HG02884 (cell line): ENCODE measurements at regions not wholly inside any gene's neighbourhood (a gene's known extent, or its start where the extent isn't known, plus 50 kb on each side); places are given as distances from the start of the nearest gene placed in this dataset.
"Not testable (repeated sequence)": the region's sequence is repeated elsewhere in the genome, so short reads cannot be mapped to it uniquely, and the experiment has no call there.

Source experiments
- ATAC-seq: cut with Tn5 transposase; IDR thresholded peaks from one replicate; pipeline ENCODE4 v1.9.1; 2021; ENCODE audit warnings: mild to moderate bottlenecking, moderate library complexity; ENCODE audit not compliant: unreplicated experiment

DNA sequence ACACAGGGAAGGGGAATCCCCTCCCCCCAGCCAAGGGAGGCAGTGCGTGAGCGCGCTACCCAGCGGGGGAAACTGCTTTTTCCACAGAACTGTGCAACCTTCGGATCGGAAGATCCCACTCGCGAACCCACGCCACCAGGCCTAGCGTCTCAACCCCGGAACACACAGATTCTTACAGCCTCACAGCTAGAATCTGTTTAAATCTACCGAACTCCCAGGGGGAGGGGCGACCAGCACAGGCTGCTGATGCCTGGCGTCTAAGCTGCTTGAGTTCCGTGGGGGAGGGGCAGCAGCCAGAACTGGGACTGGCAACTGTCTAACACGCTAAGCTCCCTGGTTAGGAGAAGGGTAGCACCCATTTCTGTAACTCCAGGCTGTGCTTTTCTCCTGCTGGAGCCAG, 217.3 kb upstream of the TENT5A start:
- ATAC-seq = no peak

DNA sequence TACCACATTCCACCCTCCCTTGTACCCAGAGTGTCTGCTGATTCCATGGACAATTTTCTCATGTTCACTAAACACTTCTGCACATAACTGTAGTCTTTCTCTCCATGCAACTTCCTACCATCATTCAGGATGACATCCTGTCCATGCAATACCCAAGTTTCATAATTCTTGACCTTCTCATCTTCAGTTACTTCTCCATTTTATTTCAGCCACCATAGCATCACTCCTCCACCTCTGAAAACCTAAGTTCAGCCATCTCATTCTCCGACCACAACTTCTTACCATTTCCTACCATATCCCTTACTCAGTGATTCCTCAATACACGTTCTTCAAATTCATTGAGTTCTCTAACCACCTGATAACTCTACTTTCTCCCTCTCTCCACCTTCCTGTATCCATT, 216.5 kb upstream of the TENT5A start:
- no peak for ATAC-seq

DNA sequence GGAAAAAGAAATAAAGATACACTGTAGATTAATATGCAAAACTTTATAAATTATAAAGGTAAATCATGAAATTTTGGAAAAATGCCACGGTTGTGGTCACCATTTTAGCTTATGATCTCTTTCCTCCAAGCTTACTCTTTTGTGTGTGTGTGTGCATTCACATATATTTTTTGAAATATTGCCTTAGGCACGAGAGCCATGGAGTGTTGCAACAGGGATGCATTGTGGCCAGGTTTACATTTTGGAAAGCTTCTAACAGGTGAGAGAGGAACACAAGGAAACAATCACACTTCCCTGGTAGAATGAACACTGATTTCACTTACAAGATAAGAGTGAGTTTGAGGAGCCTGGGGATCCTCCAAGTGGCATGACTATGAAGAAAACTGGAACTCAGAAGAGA, 214.5 kb upstream of the TENT5A start:
- ATAC-seq = no peak

DNA sequence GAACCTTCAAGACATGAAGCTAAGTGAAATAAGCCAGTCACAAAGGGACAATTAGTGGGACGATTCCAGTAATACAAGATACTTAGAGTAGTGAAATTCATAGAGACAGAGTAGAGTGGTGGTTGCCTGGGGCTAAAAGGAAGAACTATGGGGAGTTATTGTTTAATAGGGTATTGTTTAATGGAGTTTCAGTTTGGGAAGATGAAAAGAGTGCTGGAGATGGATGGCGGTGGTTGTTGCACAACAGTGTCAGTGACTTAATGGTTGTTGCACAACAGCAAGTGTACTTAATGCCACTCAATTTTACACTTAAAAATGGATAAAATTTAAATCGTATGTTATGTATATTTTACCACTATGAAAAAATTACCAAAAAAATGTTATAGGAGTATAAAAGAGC, 209.7 kb upstream of the TENT5A start:
- no peak for ATAC-seq

DNA sequence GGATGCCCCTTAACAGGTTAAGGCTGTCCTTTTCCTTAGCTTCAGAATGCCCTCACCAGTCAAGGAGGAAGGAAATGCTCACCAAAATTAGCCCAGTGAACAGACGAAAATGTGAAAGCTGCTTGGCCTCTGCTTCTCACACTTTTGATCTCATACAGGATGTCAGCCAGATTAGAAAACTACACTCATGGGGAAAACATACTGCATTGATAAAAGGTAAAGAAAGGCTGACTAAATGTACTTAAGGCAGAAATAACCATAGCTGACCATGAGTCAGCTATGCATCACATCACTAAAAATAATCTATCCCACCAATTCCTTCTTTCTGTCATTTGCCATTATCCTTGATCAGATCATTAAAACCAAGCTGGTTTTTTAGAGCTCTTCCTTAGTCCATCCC, 198.4 kb upstream of the TENT5A start:
- ATAC-seq = no peak

DNA sequence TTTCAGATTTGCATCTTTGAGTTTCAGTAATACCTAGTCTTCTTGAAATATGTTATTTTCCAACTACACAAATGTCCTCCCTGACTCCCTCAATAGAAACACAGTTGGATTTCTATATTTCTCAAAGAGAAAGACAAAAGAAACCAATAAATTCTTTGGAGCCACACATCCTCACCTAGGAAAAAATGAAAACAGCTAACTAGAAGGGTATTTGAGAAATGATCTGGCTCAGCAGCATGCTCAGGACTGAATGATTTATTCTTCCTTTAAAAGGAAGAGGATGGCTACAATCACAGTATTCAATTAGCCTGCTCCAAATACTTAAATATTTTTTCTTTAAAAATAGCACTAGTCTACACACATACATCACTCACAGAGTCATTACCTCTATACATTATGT, 196.4 kb upstream of the TENT5A start:
- ATAC-seq = no peak

DNA sequence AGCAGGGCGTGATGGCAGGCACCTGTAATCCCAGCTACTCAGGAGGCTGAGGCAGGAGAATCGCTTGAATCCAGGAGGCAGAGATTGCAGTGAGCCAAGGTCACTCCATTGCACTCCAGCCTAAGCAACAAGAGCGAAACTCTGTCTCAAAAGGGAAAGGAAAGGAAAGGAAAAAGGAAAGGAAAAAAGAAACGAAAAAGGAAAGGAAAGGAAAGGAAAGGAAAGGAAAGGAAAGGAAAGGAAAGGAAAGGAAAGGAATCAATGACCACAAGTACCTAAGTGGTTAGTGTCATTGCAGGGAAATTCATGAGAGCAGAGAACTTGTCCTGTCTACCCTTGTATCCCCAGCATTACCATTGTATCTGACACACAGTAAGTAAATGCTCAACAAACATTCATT, 195.7 kb upstream of the TENT5A start:
- not testable (repeated sequence) for ATAC-seq

DNA sequence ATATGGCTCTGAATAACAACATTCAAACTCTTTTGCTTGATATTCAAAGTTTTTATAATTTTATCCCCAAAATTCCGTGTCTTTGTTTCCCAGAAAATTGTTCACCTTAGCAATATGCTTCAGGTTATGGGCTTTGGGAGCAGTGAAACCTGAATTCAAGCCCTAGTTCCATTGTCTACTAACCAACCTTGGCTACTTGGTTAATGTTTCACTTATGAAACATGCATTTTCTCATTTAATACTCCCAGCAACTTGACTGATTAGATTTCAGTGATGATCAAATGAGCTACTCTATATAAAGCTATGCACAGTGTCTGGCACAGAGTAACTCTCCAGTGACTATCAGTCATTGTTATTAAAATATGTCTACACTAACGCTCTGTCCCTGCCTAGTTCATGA, 192.2 kb upstream of the TENT5A start:
- no peak for ATAC-seq

DNA sequence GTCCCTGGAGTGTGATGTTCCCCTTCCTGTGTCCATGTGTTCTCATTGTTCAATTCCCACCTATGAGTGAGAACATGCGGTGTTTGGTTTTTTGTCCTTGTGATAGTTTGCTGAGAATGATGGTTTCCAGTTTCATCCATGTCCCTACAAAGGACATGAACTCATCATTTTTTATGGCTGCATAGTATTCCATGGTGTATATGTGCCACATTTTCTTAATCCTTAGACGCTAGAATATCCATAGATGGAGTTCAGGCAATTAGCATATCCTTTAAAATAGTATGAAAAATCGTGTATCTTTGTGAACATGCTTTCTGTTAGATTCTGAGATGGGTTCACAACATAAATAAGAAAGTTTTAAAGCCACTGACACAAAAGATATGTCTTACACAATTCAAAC, 190.4 kb upstream of the TENT5A start:
- not testable (repeated sequence) for ATAC-seq

DNA sequence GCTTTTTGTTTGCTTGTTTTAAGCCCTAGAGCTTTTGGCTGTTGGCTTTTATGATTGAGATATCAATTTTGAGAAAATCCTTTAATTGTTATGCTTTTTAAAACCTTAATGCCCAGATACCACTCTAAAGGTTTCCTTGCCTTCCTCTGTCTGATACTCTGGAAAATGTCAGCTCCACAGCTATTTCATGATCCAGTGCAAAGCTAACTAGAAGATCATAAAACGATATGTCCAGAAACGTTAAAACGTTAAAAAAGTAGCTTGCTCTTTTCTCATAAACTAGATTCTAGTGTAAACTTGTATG, 189.5 kb upstream of the TENT5A start:
- ATAC-seq = no peak

DNA sequence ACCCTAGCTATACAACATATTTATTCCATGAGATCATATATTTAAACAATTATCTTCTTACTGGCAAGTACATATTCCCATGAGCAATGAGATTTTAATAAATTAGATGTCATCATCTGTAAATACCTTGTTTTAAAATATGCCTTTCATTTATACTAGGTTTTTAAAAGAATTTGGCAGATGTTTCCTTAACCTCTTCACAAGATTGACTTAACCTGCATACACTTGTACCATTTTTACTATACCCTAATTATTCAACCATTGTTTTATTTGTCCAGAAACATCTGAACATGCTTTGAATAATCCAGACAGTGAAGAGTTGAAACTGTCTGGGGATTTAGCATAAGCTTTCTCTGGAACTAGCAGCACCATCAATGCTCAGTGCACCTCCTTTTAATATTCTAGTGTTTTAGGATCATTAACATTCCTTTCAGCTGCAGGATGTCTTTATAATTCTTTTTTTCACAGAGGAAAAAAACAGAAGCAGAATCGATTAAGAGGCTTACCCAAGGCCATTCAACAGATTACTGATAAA, 188.0 kb upstream of the TENT5A start:
- ATAC-seq = no peak

DNA sequence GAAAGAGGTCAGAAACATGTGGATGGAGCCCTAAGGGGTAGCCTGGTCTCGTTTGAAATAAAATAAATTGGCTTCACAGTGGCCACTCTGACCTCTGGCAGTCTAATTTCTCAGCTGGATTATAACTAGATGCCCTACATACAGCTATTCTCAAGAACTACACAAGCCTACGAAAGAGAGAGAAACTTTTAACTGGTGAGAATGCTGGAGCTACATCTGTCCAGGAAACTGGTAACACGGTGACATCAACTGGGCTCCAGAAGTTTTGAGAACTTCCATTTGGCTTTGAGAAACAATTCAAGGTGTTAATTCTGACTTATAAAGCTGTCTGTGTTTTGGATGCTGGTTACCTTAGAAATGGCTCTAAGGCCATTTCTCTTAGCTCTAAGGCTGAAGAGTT, 187.3 kb upstream of the TENT5A start:
- ATAC-seq = no peak

DNA sequence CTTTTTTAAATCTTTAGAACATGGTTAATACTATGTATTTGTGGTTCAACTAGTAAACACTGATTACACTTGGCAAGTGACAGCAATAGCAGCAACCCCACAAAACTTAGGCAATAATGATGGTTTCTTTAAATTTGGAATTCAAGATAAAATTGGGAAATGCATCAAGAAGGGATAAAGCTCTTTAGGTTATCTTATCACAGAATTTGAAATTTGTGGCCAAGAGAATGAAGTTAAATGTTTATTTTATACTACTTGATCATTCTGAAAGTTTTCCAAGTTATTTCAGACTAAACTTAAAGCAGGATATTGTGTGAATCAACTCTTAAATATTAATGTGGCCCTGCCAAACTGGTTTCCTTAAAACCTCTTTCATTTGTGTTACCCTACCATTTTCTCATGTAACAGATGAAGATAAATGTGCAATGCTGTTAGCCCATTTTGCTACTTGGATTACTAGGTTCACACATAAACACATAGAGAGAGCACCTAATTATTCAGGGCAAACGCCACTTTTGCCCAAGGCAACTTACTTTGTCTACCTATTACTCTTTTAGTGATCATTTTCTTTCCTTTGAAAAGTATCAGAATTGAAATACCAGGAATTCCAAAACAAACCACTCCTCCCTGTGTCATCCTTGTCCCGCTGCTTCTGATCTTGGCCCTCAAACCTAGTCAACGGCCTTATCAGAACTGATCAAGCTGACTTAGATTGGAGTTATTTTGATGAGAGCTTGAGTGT, 186.7 kb upstream of the TENT5A start:
- ATAC-seq = no peak

DNA sequence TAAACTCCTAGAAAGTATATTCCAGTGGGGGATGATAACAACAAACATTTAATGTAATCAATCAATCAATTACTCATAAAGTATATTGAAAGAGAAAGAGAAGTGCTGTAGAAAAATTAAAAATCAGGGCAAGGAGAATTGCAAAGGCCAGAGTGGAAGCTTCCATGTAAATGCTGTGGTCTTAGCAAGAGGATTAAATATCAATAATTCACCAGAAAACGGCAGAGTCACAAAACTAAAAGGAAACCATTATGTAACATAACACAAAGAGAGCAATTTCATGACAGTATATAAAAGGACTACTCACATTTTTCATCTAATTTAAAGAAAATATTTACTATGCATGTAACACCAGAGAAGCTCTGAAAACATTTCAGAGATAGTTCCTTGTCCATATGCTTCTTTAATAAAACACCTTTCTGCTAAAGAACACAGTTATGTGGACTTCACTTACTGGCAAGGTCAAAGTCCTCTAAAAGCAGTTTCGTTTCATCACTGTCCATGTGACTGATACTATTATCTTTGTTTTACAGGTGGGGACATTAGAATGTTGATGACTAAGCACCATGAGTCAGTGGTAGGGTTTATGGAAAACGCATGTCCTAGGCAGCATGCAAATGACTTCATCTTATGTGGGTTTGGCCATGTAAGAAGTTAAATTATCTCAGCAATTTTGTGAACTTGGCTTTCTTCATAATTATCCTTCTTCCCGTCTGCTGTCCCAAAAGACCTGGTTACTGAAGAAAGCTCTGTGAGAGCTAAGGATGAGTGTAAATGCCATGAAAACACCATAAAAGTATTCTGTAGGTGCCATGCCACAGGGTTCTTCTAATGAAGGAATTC, 185.8 kb upstream of the TENT5A start:
- no peak for ATAC-seq

DNA sequence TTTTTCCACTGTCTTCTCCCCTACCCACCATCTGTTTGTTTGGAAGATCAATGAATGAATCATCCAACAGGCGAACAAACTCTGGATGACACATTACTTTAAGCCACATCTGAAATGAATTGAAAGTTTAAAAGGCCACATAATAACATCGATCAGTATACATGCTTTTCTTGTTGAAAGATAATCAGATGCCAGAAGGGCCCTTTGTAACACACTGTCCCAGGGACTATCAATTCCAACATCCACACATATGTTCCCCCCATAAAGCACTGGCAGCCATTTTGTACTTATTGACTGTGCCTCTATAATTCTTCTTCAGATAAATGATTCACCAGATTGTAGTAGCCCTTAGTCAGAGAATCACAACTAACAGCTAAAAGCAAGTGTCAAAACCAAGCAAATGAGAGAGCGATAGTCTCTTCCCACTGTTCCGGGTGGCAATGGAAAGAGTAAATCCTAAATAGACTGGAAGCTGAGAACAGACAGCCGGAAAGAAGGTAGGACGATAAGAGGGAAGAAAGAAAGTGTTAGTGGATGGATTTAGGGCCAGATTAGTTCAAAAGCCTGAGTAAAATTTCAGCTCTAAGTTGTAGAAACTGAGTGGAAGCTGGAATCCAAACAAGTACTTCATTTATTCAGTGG, 184.9 kb upstream of the TENT5A start:
- ATAC-seq = no peak

DNA sequence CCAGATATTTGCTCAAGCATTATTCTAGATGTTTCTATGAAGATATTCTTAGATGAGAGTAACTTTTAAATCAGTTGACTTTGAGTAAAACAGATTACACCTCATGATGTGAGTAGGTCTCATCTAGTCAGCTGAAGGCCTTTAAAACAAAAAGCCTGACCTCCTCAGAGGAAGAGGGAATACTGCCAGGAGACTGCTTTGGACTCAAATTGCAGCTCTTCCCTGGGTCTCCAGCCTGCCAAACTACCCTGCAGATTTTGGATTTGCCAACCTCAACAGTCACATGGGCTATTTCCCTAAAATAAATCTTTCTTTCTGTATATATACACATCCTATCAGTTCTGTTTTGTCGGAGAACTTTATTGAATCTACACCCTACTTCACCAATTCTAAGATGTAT, 182.5 kb upstream of the TENT5A start:
- no peak for ATAC-seq

DNA sequence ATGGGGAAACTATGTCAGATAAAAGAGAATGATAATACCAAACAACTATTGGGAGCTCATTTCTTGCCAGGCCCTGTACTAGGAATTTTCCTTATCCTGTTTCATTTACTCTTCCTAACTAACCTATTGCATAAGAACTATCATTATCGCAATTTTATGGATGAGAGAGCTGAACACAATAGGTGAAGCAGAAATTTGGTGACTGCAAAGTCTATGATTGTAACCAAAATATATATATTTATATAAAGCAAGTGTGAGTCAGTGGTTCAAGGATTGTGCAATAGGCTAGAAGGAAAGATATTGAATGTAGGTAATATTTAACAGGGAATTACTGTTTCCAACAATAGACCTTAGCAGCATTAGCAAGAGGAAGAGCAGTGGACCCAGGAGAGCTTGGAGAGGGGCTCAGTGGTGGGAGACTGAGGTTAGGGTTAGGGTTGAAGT, 181.1 kb upstream of the TENT5A start:
- ATAC-seq = no peak

DNA sequence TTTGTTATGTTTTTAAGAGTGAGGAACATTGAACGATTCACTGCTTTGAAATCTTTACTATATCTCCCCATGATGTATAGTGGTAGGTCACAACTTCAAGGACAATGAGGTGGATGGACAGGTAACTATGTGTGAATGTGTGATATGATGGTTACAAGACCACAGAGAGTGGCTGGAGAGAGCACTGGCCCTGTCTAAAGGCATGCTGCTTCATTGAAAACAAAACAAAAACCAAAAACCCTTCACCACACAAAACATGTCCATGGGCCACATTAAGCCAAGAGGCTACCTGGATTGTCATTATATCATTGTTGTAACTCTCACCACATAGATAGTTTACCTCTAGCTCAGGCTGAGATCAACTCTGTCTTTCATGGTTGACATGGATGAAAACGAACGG, 180.6 kb upstream of the TENT5A start:
- ATAC-seq = no peak

DNA sequence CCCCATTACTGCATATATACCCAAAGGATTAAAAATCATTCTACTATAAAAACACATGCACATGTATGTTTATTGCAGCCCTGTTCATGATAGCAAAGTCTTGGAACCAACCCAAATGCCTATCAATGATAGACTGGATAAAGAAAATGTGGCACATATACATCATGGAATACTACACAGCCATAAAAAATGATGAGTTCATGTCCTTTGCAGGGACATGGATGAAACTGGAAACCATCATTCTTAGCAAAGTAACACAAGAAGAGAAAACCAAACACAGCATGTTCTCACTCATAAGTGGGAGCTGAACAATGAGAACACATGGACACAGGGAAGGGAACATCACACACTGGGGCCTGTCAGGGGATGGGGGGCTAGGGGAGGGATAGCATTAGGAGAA, 180.0 kb upstream of the TENT5A start:
- not testable (repeated sequence) for ATAC-seq

DNA sequence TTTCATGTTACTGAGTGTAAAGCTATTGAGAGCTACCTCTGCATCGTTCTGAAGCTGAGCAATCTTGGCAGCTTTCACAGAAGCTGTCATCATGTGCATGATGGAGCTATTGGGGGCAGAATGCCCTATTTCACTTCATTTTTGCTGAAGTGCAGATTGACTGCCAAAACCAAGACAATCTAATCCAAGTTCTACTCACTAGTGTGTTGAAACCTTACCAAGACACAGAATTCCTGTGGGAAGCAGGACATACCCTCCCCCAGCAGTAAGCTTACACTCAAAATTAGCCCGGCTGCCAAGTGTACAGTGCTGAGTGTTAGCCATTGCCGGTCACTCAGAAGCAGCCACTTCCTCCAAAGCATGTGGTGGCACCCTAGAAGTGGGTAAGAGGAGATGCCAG, 177.3 kb upstream of the TENT5A start:
- no peak for ATAC-seq

DNA sequence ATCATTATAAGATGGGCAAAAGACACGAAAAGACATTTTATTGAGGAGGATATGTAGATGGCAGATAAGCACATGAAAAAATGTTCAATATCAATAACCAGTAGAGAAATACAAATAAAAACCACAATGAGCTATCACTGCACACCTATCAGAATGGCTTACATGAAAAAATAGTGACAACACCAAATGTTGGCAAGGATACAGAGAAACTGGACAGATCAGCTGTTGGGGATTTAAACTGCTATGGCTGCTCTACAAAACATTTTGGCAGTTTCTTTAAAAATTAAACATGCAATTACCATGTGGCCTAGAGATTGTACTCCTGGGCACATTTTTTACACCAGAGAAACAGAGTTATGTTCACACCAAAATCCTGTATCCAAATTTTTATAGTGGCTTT, 172.7 kb upstream of the TENT5A start:
- no peak for ATAC-seq
